ENCODE measurements at regions not wholly inside any gene's neighbourhood (a gene's known extent, or its start where the extent isn't known, plus 50 kb on each side); places are given as distances from the start of the nearest gene placed in this dataset.

DNA sequence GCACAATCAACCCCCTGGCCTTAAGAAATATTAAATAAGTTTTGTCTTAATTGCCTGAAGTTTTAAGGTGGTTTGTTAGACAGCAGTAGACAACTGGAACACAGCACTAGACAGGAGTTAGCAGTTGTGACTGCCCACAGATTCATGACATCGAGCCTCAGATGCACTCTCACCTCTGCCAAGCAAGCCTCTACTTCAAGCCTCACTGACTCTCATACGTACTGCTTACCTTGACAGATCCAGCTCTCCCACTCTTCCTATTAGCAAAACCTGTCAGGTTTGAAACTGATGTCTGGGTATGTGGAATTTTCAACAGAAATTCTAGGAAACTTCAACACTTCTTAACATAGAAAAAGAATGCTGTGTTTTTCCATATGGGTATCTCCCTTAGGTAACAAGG lies 382.9 kb upstream of the DPH6 start:
- no peak overlapping the region for H3K9ac ChIP-seq (ENCODE audit: control insufficient read depth, insufficient read depth, low read length)
- ChIA-PET SMC1A (ENCODE audit: uncharacterized antibody, unreplicated experiment) (interaction anchor here (0.6 kb wide), 2 partner anchors 9 to 1800 kb away, joined by 3 read pairs; no protein-coding TSS in a partner anchor), RAD21 (ENCODE audit: unreplicated experiment) (no interaction called here), CTCF (interaction anchor here (1.5 kb wide), 1 partner anchor 10 kb away, joined by 6 read pairs; no protein-coding TSS in a partner anchor), POLR2A (no interaction called here)
- peak overlapping the region; percentile 41 for H3K27ac ChIP-seq (ENCODE audit: control insufficient read depth, insufficient read depth)
- no peaks in the 10 kb centered on the region for H3K79me2 ChIP-seq (ENCODE audit: control insufficient read depth, insufficient read depth, low read length)
- H4K20me1 ChIP-seq (ENCODE audit: control insufficient read depth, insufficient read depth) = no peaks in the 10 kb centered on the region
- in situ Hi-C loops (cut with MboI) (no loop called here), intact Hi-C loops (cut with micrococcal nuclease; ENCODE audit: unreplicated experiment) (no loop called here)
- DNase-seq (ENCODE audit: low read depth, low spot score) (peak; percentile 9), FAIRE-seq (no peak), ATAC-seq (peak; percentile 55; the same call in 2 of the 3 replicates)
- no peak overlapping the region for H3K4me3 ChIP-seq
- H2AFZ ChIP-seq (ENCODE audit: control insufficient read depth, low read depth, low read length) = peak overlapping the region; percentile 40
- no peaks in the 10 kb centered on the region for H3K36me3 ChIP-seq (ENCODE audit: control insufficient read depth in 2 of 2, insufficient read depth in 2 of 2, low read length in 1 of 2)
- no peaks in the 10 kb centered on the region for H3K9me3 ChIP-seq (replicated peaks; ENCODE audit: control insufficient read depth, insufficient read depth, low read length)
- no peaks in the 10 kb centered on the region for H3K27me3 ChIP-seq (replicated peaks in 1 of 2; ENCODE audit: control insufficient read depth in 2 of 2, insufficient read depth in 2 of 2, low read length in 1 of 2)
- H3K4me1 ChIP-seq (ENCODE audit: control insufficient read depth, insufficient read depth, low read length) = peaks cover 13% of the 10 kb centered on the region
- peak overlapping the region; percentile 17; the same call in 1 of the 2 replicates for H3K4me2 ChIP-seq (ENCODE audit: control insufficient read depth, insufficient read depth)
- no TSS peak for BruUV-seq (replicated peaks)
- WGBS (ENCODE audit: insufficient coverage, insufficient replicate concordance, low lambda C conversion rate, missing lambda C conversion rate) = 4% methylated on average over 2 of the region's 2 CpGs
- no peak for TF ChIP-seq NFXL1 (IDR thresholded peaks at IDR 0.05; ENCODE audit: borderline replicate concordance)
- no peak for TF ChIP-seq RELA (IDR thresholded peaks at IDR 0.05; ENCODE audit: borderline replicate concordance, partially characterized antibody)
- TF ChIP-seq, protein P1, sequence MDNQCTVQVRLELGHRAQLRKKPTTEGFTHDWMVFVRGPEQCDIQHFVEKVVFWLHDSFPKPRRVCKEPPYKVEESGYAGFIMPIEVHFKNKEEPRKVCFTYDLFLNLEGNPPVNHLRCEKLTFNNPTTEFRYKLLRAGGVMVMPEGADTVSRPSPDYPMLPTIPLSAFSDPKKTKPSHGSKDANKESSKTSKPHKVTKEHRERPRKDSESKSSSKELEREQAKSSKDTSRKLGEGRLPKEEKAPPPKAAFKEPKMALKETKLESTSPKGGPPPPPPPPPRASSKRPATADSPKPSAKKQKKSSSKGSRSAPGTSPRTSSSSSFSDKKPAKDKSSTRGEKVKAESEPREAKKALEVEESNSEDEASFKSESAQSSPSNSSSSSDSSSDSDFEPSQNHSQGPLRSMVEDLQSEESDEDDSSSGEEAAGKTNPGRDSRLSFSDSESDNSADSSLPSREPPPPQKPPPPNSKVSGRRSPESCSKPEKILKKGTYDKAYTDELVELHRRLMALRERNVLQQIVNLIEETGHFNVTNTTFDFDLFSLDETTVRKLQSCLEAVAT (IDR thresholded peaks at IDR 0.05) = no peak
- TF ChIP-seq TAF1 (IDR thresholded peaks at IDR 0.05; ENCODE audit: borderline replicate concordance, low read depth, low read length) = no peak
- TF ChIP-seq, protein P2, sequence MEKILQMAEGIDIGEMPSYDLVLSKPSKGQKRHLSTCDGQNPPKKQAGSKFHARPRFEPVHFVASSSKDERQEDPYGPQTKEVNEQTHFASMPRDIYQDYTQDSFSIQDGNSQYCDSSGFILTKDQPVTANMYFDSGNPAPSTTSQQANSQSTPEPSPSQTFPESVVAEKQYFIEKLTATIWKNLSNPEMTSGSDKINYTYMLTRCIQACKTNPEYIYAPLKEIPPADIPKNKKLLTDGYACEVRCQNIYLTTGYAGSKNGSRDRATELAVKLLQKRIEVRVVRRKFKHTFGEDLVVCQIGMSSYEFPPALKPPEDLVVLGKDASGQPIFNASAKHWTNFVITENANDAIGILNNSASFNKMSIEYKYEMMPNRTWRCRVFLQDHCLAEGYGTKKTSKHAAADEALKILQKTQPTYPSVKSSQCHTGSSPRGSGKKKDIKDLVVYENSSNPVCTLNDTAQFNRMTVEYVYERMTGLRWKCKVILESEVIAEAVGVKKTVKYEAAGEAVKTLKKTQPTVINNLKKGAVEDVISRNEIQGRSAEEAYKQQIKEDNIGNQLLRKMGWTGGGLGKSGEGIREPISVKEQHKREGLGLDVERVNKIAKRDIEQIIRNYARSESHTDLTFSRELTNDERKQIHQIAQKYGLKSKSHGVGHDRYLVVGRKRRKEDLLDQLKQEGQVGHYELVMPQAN (conservative IDR thresholded peaks at IDR 0.05) = no peak
- no peak for TF ChIP-seq ATF7 (IDR thresholded peaks at IDR 0.05; ENCODE audit: low read depth)
- TF ChIP-seq, protein P3, sequence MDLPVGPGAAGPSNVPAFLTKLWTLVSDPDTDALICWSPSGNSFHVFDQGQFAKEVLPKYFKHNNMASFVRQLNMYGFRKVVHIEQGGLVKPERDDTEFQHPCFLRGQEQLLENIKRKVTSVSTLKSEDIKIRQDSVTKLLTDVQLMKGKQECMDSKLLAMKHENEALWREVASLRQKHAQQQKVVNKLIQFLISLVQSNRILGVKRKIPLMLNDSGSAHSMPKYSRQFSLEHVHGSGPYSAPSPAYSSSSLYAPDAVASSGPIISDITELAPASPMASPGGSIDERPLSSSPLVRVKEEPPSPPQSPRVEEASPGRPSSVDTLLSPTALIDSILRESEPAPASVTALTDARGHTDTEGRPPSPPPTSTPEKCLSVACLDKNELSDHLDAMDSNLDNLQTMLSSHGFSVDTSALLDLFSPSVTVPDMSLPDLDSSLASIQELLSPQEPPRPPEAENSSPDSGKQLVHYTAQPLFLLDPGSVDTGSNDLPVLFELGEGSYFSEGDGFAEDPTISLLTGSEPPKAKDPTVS (IDR thresholded peaks at IDR 0.05; ENCODE audit: low read depth, low read length) = no peak
- no peak for TF ChIP-seq SREBF2 (IDR thresholded peaks at IDR 0.05; ENCODE audit: low read length)
- TF ChIP-seq, protein P4, sequence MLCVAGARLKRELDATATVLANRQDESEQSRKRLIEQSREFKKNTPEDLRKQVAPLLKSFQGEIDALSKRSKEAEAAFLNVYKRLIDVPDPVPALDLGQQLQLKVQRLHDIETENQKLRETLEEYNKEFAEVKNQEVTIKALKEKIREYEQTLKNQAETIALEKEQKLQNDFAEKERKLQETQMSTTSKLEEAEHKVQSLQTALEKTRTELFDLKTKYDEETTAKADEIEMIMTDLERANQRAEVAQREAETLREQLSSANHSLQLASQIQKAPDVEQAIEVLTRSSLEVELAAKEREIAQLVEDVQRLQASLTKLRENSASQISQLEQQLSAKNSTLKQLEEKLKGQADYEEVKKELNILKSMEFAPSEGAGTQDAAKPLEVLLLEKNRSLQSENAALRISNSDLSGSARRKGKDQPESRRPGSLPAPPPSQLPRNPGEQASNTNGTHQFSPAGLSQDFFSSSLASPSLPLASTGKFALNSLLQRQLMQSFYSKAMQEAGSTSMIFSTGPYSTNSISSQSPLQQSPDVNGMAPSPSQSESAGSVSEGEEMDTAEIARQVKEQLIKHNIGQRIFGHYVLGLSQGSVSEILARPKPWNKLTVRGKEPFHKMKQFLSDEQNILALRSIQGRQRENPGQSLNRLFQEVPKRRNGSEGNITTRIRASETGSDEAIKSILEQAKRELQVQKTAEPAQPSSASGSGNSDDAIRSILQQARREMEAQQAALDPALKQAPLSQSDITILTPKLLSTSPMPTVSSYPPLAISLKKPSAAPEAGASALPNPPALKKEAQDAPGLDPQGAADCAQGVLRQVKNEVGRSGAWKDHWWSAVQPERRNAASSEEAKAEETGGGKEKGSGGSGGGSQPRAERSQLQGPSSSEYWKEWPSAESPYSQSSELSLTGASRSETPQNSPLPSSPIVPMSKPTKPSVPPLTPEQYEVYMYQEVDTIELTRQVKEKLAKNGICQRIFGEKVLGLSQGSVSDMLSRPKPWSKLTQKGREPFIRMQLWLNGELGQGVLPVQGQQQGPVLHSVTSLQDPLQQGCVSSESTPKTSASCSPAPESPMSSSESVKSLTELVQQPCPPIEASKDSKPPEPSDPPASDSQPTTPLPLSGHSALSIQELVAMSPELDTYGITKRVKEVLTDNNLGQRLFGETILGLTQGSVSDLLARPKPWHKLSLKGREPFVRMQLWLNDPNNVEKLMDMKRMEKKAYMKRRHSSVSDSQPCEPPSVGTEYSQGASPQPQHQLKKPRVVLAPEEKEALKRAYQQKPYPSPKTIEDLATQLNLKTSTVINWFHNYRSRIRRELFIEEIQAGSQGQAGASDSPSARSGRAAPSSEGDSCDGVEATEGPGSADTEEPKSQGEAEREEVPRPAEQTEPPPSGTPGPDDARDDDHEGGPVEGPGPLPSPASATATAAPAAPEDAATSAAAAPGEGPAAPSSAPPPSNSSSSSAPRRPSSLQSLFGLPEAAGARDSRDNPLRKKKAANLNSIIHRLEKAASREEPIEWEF (IDR thresholded peaks at IDR 0.05; ENCODE audit: insufficient replicate concordance, low read depth, low read length) = no peak
- TF ChIP-seq SUZ12 (IDR thresholded peaks at IDR 0.05; ENCODE audit: unreplicated experiment) = no peak
- TF ChIP-seq POLR2A (IDR thresholded peaks at IDR 0.05; ENCODE audit: low read depth, low read length) = no peak
- no peak for TF ChIP-seq YY1 (IDR thresholded peaks at IDR 0.05; ENCODE audit: low read depth, low read length)
- no peak for TF ChIP-seq CREM (IDR thresholded peaks at IDR 0.05; ENCODE audit: low read depth)
- TF ChIP-seq SP1 (IDR thresholded peaks at IDR 0.05; ENCODE audit: low read depth, low read length) = no peak
- no peak for TF ChIP-seq MXI1 (IDR thresholded peaks at IDR 0.05; ENCODE audit: low read depth, low read length)
- no peak for TF ChIP-seq NRF1 (conservative IDR thresholded peaks at IDR 0.05; ENCODE audit: low read depth, low read length)

Data from GM12878 (cell line).